HT1080 (cell line): ENCODE measurements at regions not wholly inside any gene's neighbourhood (a gene's known extent, or its start where the extent isn't known, plus 50 kb on each side); places are given as distances from the start of the nearest gene placed in this dataset.

Experiments
- DNase-seq: peaks from one replicate; pipeline ENCODE4 v3.0.0-alpha.2; 2015; ENCODE audit warnings: low read depth

GRCh38 chr13:105990256-105990958 is 545.1 kb downstream of the EFNB2 start:
- peak; percentile 84 for DNase-seq

GRCh38 chr13:105984646-105985045 is 550.8 kb downstream of the EFNB2 start:
- DNase-seq = no peak

GRCh38 chr13:105984236-105984635 is 551.2 kb downstream of the EFNB2 start:
- no peak for DNase-seq

- DNase-seq = no peak
Measured at GRCh38 chr13:105982219-105982930, 553.1 kb downstream of the EFNB2 start.

GRCh38 chr13:105979131-105980011 is 556.1 kb downstream of the EFNB2 start:
- no peak for DNase-seq

GRCh38 chr13:105974380-105974779 is 561.1 kb downstream of the EFNB2 start:
- DNase-seq = no peak

GRCh38 chr13:105972811-105973590 is 562.5 kb downstream of the EFNB2 start:
- no peak for DNase-seq

- DNase-seq = no peak
Measured at GRCh38 chr13:105972306-105972721, 563.1 kb downstream of the EFNB2 start.

- no peak for DNase-seq
Measured at GRCh38 chr13:105971738-105972137, 563.7 kb downstream of the EFNB2 start.

GRCh38 chr13:105971312-105971711 is 564.1 kb downstream of the EFNB2 start:
- no peak for DNase-seq

GRCh38 chr13:105969761-105970160 is 565.7 kb downstream of the EFNB2 start:
- no peak for DNase-seq

GRCh38 chr13:105965910-105966309 is 569.6 kb downstream of the EFNB2 start:
- DNase-seq = no peak

- no peak for DNase-seq
Measured at GRCh38 chr13:105962080-105962479, 573.4 kb downstream of the EFNB2 start.

GRCh38 chr13:105961438-105961837 is 574.0 kb downstream of the EFNB2 start:
- no peak for DNase-seq

- DNase-seq = no peak
Measured at GRCh38 chr13:105960326-105960725, 575.1 kb downstream of the EFNB2 start.

GRCh38 chr13:105959876-105960275 is 575.6 kb downstream of the EFNB2 start:
- no peak for DNase-seq

GRCh38 chr13:105957769-105958438 is 577.6 kb downstream of the EFNB2 start:
- no peak for DNase-seq

- DNase-seq = no peak
Measured at GRCh38 chr13:105956921-105957320, 578.5 kb downstream of the EFNB2 start.

- DNase-seq = no peak
Measured at GRCh38 chr13:105952973-105953290, 582.5 kb downstream of the EFNB2 start.

GRCh38 chr13:105952233-105952972 is 583.1 kb downstream of the EFNB2 start:
- no peak for DNase-seq
